OCI-LY1 (cell line): ENCODE measurements at regions not wholly inside any gene's neighbourhood (a gene's known extent, or its start where the extent isn't known, plus 50 kb on each side); places are given as distances from the start of the nearest gene placed in this dataset.

Experiments used
- H2AFZ ChIP-seq: fragments of 200-600 bp; sonication (generic), shearing (Covaris generic); 2 replicates; pipeline ENCODE4 v1.6.0; 2014; ENCODE audit warnings: antibody characterized with exemption, mild to moderate bottlenecking, low read length
- H3F3A ChIP-seq: fragments of 200-600 bp; sonication (generic), shearing (Covaris generic); 2 replicates; pipeline ENCODE4 v1.6.0; 2014; ENCODE audit warnings: mild to moderate bottlenecking, antibody characterized with exemption, low read length, moderate library complexity; ENCODE audit not compliant: insufficient read depth
- H3K27ac ChIP-seq: fragments of 200-600 bp; sonication (generic); 2 replicates; pipeline ENCODE4 v1.5.1; 2014; ENCODE audit warnings: low read length, mixed run types, mild to moderate bottlenecking, low read depth; ENCODE audit not compliant: poor library complexity, severe bottlenecking
- H3K27me3 ChIP-seq: fragments of 200-600 bp; sonication (generic); 2 replicates; pipeline ENCODE4 v1.6.0; 2014; ENCODE audit warnings: antibody characterized with exemption, mild to moderate bottlenecking, low read length, moderate library complexity; ENCODE audit not compliant: insufficient read depth
- H3K36me3 ChIP-seq: fragments of 200-600 bp; sonication (generic); 2 replicates; pipeline ENCODE4 v1.6.1; 2014; ENCODE audit warnings: mild to moderate bottlenecking, antibody characterized with exemption, low read length, moderate library complexity, mixed read lengths; ENCODE audit not compliant: insufficient read depth
- H3K4me1 ChIP-seq: fragments of 200-600 bp; sonication (generic); 2 replicates; pipeline ENCODE4 v1.5.1; 2014; ENCODE audit warnings: mild to moderate bottlenecking, low read length, moderate library complexity; ENCODE audit not compliant: insufficient read depth, severe bottlenecking
- H3K4me2 ChIP-seq: fragments of 200-600 bp; sonication (generic), shearing (Covaris generic); 2 replicates; pipeline ENCODE4 v1.6.1; 2014; ENCODE audit warnings: low read length
- H3K4me3 ChIP-seq: fragments of 200-600 bp; sonication (generic); 2 replicates; pipeline ENCODE4 v1.5.1; 2014; ENCODE audit warnings: low read length, low read depth, mild to moderate bottlenecking, mixed read lengths; ENCODE audit not compliant: poor library complexity, severe bottlenecking
- H3K79me2 ChIP-seq: fragments of 200-600 bp; shearing (Covaris generic); 2 replicates; pipeline ENCODE4 v1.6.1; 2016; ENCODE audit warnings: mixed run types, low read length, mixed read lengths; ENCODE audit not compliant: insufficient read depth
- H3K9ac ChIP-seq: fragments of 200-600 bp; sonication (generic), shearing (Covaris generic); 2 replicates; pipeline ENCODE4 v1.6.1; 2014; ENCODE audit warnings: mild to moderate bottlenecking, low read length, mixed read lengths
- H3K9me2 ChIP-seq: fragments of 200-600 bp; sonication (generic), shearing (Covaris generic); 2 replicates; pipeline ENCODE4 v1.6.1; 2014; ENCODE audit warnings: low read depth, mild to moderate bottlenecking, low read length, mixed read lengths
- H3K9me3 ChIP-seq: fragments of 200-600 bp; shearing (Covaris generic); 2 replicates; pipeline ENCODE4 v1.6.1; 2014; ENCODE audit warnings: low read length, mixed read lengths
- H4K20me1 ChIP-seq: fragments of 200-600 bp; sonication (generic), shearing (Covaris generic); 2 replicates; pipeline ENCODE4 v1.6.0; 2016; ENCODE audit warnings: mild to moderate bottlenecking, low read length; ENCODE audit not compliant: insufficient read depth
- EZH2 ChIP-seq: fragments of 200-600 bp; sonication (generic), shearing (Covaris generic); IDR thresholded peaks from 2 replicates; pipeline ENCODE4 v1.8.0; 2017; ENCODE audit warnings: borderline replicate concordance, mixed run types, mild to moderate bottlenecking, antibody characterized with exemption, low read length, moderate library complexity, mixed read lengths
- TF ChIP-seq, protein P1 (sequence below): fragments of 200-600 bp; sonication (generic), shearing (Covaris generic); IDR thresholded peaks from 2 replicates; pipeline ENCODE4 v1.5.1; 2017; ENCODE audit warnings: mild to moderate bottlenecking, antibody characterized with exemption, low read length, moderate library complexity, mixed read lengths

DNA sequence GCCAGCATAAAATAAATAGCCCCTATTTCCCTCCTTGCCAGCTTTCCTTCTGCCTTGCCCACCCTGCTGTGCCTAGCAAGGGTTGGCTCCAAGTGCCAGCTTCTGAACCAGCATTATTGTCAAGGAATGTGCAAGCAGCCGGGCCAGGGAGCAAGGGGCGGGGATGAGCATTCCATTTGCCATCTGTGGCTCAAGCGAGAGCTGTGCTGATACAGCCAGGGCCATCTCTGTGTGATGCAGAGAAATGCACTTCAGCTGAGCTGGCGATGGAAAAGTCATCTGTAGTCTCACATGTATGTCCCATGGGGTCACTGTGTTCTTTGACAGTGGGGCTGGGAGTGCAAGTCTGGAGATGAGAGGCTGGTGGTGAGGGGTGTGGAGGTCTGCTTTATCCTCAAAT, 137.3 kb downstream of the SUDS3 start:
- no peaks in the 10 kb centered on the region for H3K79me2 ChIP-seq
- TF ChIP-seq EZH2: no peak
- TF ChIP-seq, protein P1, sequence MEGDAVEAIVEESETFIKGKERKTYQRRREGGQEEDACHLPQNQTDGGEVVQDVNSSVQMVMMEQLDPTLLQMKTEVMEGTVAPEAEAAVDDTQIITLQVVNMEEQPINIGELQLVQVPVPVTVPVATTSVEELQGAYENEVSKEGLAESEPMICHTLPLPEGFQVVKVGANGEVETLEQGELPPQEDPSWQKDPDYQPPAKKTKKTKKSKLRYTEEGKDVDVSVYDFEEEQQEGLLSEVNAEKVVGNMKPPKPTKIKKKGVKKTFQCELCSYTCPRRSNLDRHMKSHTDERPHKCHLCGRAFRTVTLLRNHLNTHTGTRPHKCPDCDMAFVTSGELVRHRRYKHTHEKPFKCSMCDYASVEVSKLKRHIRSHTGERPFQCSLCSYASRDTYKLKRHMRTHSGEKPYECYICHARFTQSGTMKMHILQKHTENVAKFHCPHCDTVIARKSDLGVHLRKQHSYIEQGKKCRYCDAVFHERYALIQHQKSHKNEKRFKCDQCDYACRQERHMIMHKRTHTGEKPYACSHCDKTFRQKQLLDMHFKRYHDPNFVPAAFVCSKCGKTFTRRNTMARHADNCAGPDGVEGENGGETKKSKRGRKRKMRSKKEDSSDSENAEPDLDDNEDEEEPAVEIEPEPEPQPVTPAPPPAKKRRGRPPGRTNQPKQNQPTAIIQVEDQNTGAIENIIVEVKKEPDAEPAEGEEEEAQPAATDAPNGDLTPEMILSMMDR: no peak
- no peaks in the 10 kb centered on the region for H3K27me3 ChIP-seq
- H3K9me3 ChIP-seq: no peaks in the 10 kb centered on the region
- no peaks in the 10 kb centered on the region for H3F3A ChIP-seq
- no peak overlapping the region for H2AFZ ChIP-seq
- H3K4me3 ChIP-seq: no peak overlapping the region
- no peaks in the 10 kb centered on the region for H3K4me1 ChIP-seq
- H4K20me1 ChIP-seq: no peaks in the 10 kb centered on the region
- H3K36me3 ChIP-seq: no peaks in the 10 kb centered on the region
- no peak overlapping the region for H3K9ac ChIP-seq
- no peak overlapping the region for H3K4me2 ChIP-seq
- H3K9me2 ChIP-seq: no peaks in the 10 kb centered on the region
- no peak overlapping the region for H3K27ac ChIP-seq

DNA sequence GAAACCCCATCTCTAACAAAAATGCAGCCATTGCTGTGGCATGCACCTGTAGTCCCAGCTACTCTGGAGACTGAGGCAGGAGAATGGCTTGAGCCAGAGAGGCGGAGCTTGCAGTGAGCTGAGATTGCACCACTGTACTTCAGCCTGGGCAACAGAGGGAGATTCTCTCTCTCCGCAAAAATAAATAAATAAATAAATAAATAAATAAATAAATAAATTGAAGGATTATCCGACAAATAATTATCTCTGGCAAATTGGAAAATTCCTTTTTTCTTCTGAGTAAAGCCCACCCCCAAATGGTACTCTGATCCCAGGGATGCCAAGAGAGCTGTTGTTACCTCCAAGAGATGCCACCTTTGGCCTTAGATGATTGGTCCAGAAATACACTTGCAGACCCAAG, 137.9 kb downstream of the SUDS3 start:
- Histone ChIP-seq H3K27ac (no peak overlapping the region), H4K20me1 (no peaks in the 10 kb centered on the region), H3K9ac (no peak overlapping the region), H3K27me3 (no peaks in the 10 kb centered on the region), H3K4me3 (no peak overlapping the region), H3K9me2 (no peaks in the 10 kb centered on the region), H3K9me3 (no peaks in the 10 kb centered on the region), H3K4me1 (no peaks in the 10 kb centered on the region), H3F3A (no peaks in the 10 kb centered on the region), H2AFZ (no peak overlapping the region), H3K36me3 (no peaks in the 10 kb centered on the region), H3K79me2 (no peaks in the 10 kb centered on the region), H3K4me2 (no peak overlapping the region)
- TF ChIP-seq EZH2: no peak
- TF ChIP-seq, protein P1: no peak

DNA sequence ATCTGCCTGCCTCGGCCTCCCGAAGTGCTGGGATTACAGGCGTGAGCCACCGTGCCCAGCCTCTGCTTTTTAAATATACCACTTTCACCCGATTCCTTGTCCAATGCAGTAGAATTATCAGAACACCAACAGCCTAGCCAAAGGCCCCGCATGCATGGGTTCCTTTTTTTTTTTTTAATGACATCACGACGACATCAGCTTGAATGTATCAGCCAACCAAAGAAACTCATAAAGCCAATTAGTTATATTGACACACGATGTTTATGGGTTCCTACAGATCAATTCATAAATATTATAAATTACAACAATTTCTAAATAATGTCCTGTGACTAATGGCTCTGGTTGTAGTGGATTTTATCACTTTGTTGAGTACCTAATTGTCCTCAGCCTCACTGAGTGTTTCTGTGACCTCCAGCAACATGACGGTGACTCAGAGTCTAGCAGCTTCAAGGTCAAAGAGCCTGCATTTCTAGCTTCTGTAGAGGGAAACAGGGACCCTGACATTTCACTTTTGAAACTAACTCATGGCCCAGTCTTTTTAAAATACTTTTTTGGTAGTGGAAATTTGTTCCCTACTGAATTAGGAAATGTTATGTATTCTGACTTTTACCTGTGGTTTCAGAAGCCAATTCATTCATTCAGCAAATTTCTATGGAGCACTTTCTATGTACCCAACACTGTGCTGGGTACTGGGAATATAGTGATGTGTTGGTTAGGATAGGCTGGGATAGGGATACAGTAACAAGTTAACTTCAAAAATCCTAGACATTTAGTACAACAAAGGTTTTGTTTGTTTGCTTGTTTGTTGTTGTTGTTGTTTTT, 144.1 kb downstream of the SUDS3 start:
- Histone ChIP-seq H3K4me3 (no peak overlapping the region), H3K9me2 (no peaks in the 10 kb centered on the region), H3F3A (no peaks in the 10 kb centered on the region), H3K79me2 (no peaks in the 10 kb centered on the region), H3K9me3 (no peaks in the 10 kb centered on the region), H3K27me3 (no peaks in the 10 kb centered on the region), H3K9ac (no peak overlapping the region), H4K20me1 (no peaks in the 10 kb centered on the region), H3K36me3 (no peaks in the 10 kb centered on the region), H2AFZ (no peak overlapping the region), H3K4me1 (no peaks in the 10 kb centered on the region), H3K27ac (no peak overlapping the region), H3K4me2 (no peak overlapping the region)
- TF ChIP-seq EZH2: no peak
- TF ChIP-seq, protein P1: no peak
